ENCODE measurements at regions not wholly inside any gene's neighbourhood (a gene's known extent, or its start where the extent isn't known, plus 50 kb on each side); places are given as distances from the start of the nearest gene placed in this dataset.

- no peak for DNase-seq
Measured at GRCh38 chr12:90899456-90900182, 55.4 kb downstream of the CCER1 start.

- no peak for DNase-seq
Measured at GRCh38 chr12:90897986-90898385, 57.0 kb downstream of the CCER1 start.

- no peak for DNase-seq
Measured at GRCh38 chr12:90897316-90897715, 57.7 kb downstream of the CCER1 start.

- no peak for DNase-seq
Measured at GRCh38 chr12:90896821-90897220, 58.2 kb downstream of the CCER1 start.

GRCh38 chr12:90896164-90896563, 58.8 kb downstream of the CCER1 start:
- DNase-seq: no peak

GRCh38 chr12:90888316-90888715, 66.7 kb downstream of the CCER1 start:
- DNase-seq: no peak

- DNase-seq: no peak
Measured at GRCh38 chr12:90883456-90883855, 71.5 kb downstream of the CCER1 start.

- no peak for DNase-seq
Measured at GRCh38 chr12:90871726-90872096, 83.3 kb downstream of the CCER1 start.

- DNase-seq: no peak
Measured at GRCh38 chr12:90870971-90871725, 83.8 kb downstream of the CCER1 start.

- DNase-seq: no peak
Measured at GRCh38 chr12:90868626-90869025, 86.3 kb downstream of the CCER1 start.

GRCh38 chr12:90859591-90859990, 95.4 kb downstream of the CCER1 start:
- DNase-seq: no peak

- DNase-seq: no peak
Measured at GRCh38 chr12:90858252-90858651, 96.7 kb downstream of the CCER1 start.

GRCh38 chr12:90855534-90855933, 99.4 kb downstream of the CCER1 start:
- DNase-seq: no peak

GRCh38 chr12:90854136-90854689, 100.8 kb downstream of the CCER1 start:
- peak; percentile 69 for DNase-seq

- DNase-seq: no peak
Measured at GRCh38 chr12:90851800-90852718, 102.9 kb downstream of the CCER1 start.

GRCh38 chr12:90842477-90842876, 112.5 kb downstream of the CCER1 start:
- no peak for DNase-seq

- no peak for DNase-seq
Measured at GRCh38 chr12:90841336-90841735, 113.6 kb downstream of the CCER1 start.

- no peak for DNase-seq
Measured at GRCh38 chr12:90839346-90839745, 115.6 kb downstream of the CCER1 start.

- DNase-seq: no peak
Measured at GRCh38 chr12:90836689-90837088, 118.3 kb downstream of the CCER1 start.

- DNase-seq: no peak
Measured at GRCh38 chr12:90833228-90833627, 121.7 kb downstream of the CCER1 start.

- DNase-seq: no peak
Measured at GRCh38 chr12:90832427-90832826, 122.5 kb downstream of the CCER1 start.

- no peak for DNase-seq
Measured at GRCh38 chr12:90831712-90832111, 123.3 kb downstream of the CCER1 start.

GRCh38 chr12:90829044-90829443, 125.9 kb downstream of the CCER1 start:
- DNase-seq: no peak
